GM18519 (cell line): ENCODE measurements at regions not wholly inside any gene's neighbourhood (a gene's known extent, or its start where the extent isn't known, plus 50 kb on each side); places are given as distances from the start of the nearest gene placed in this dataset.

ENCODE experiments used
- ATAC-seq: cut with Tn5 transposase; IDR thresholded peaks from one replicate; pipeline ENCODE4 v1.9.1; 2021; ENCODE audit warnings: mild to moderate bottlenecking, moderate library complexity; ENCODE audit not compliant: unreplicated experiment, low FRiP score

GRCh38 chr6:14697427-14697826 is 548.4 kb upstream of the JARID2 start:
- ATAC-seq: no peak

DNA sequence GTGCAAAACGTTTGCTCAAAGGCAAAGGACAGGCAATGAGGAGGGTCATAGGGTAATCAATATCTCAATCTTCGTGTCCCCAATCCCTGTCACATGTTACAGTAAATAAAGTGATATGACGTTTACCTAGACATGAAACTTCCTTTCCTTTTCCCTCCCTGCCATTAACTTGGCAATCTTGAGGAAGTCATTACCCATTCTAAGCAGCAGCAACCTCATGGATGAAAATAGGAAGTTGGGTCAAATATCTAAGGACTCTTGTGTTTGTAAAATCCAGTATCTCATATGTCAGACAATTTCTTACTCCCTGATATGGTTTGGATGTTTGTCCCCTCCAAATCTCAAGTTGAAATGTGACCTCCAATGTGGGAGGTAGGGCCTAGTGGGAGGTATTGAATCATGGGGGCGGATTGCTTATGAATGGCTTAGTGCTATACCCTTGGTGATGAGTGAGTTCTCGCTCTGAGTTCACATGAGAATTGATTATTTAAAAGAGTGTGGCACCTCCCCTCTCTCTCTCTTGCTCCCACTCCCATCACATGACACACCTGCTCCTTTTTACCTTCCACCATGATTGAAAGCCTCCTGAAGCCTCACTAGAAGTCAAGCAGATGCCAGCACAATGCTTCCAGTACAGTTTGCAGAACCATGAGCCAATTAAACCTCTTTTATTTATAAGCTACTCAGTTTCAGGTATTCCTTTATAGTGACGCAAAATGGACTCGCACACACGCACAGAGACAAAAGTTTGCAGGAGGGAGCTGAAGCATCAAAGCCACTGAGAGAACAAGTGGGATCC is 545.9 kb upstream of the JARID2 start:
- ATAC-seq: no peak

- ATAC-seq: no peak
These were observed 543.9 kb upstream of the JARID2 start for GRCh38 chr6:14701946-14702345.

DNA sequence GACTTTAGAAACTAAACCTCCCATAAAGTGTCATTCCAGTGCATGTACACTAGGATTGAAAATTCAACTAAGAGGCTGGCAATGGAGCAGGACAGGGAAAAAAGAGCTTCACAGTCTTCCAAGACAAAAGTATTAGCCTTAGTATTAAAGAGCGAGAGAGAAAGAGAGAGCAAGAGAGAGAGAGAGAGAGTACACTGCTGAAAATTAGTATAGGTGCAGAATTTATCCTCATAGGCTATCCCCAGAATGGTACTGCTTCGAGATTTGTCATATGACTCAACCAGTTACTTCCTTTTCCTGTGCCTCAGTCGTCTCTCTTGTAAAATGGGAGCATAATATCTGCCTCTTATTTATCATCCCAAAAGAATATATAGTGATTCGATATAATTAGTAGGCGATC is 543.2 kb upstream of the JARID2 start:
- ATAC-seq: no peak

- no peak for ATAC-seq
These were observed 542.3 kb upstream of the JARID2 start for GRCh38 chr6:14703586-14703985.

DNA sequence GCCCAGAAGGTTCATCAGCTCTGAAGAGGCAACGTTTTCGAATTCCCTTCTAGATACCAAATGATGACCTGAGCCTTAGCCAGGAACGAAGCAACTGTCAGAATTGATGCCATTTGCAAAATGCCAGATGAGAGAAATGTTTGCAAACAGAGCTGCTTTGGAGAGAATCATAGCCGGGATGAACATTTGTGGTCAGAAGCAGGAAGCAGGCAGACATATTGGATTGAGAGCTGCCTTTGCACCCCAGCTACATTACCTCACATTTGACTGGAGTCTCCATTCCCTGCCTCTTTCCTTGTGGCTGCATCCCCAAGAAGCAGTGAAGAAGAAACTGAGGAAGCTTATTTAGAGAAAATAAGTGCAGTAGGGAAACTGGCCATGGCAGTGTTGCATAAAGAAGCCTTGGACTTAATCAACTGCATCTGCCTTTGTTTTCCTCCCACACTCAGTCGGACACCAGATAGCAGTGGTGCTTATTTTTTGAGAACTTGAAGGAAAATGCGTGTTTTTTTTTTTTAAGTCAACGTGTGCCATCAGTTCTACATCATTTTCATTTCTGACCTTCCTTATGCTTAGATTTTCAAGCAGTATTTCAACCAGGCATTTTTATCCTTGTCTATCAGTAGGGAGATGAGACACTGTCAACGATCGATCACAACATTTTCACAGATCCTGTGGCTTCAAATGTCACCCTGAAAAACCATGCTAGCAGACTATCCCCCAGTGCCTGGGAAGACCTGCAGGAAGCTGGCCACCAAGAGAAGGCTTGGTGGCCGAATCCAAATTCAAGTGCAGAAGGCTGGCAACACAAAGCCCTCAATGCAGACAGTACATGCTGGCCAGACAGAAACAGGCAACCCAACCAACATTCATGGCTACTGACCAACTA is 541.2 kb upstream of the JARID2 start:
- no peak for ATAC-seq

GRCh38 chr6:14705841-14706377 is 540.0 kb upstream of the JARID2 start:
- ATAC-seq: no peak

DNA sequence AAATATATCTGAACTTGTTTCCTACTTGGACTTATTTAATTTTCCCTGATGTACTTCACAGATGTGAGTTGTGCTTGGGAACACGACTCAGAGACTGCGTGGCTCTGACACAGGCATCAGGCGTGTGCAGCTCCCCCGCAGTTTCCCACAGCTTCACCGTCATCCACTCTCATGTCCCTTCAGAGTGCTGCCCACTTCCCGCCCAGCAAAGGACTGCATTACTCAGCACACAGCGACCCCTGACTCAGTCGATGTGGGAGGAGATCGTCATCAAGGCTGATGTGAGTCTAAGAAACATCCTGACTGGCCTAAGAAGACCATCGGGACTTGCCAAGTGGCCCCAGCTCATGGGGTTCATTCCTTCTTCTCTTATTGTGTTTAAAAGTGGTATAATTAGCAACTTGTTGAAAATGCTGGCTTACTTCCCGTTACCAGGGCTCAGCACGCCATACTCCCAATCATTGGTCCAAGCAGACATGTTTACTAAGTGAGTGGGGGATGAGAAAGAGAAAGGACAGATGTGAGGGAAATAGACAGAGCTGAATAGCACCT is 539.4 kb upstream of the JARID2 start:
- ATAC-seq: no peak

DNA sequence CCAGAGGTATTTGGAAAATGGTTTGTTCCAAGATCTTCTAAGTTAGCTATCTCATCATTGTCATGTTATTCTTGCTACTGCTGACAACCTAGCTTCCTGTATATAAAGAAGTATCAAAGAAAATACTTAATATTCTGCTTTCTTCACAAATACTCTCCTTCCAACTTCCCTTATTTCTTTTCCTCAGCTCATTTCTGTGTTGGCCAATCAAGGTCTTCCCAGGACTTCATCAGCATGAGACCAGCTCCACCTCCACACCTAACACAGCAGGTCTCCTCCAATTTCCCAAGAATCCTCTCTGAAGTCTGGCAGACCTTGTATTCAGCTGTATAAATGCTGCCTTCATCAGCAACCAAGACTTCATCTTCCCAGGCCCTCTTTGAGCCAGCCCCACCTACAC is 538.6 kb upstream of the JARID2 start:
- ATAC-seq: no peak

- ATAC-seq: no peak
These were observed 537.9 kb upstream of the JARID2 start for GRCh38 chr6:14707971-14708465.

GRCh38 chr6:14709066-14709670 is 536.7 kb upstream of the JARID2 start:
- no peak for ATAC-seq

- ATAC-seq: no peak
These were observed 536.0 kb upstream of the JARID2 start for GRCh38 chr6:14709900-14710299.

DNA sequence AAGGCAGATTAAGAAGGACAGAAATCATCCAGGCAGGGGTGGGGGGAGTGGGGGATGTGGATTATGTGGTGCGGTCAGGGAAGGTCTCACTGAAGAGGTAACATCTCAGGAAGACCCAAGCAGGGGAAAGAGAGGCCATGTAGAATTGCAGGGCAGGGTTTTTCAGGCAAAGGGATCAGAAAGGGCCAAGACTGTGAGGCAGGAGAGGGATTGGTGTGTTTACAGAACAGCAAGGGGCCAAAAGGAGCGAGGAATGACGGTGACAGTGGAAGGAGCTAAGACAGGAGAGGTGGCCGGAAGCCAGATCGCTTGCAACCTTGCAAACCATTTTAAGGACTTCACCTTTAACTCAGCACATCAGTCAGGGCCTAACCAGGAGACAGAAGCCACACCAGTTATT is 535.4 kb upstream of the JARID2 start:
- no peak for ATAC-seq

DNA sequence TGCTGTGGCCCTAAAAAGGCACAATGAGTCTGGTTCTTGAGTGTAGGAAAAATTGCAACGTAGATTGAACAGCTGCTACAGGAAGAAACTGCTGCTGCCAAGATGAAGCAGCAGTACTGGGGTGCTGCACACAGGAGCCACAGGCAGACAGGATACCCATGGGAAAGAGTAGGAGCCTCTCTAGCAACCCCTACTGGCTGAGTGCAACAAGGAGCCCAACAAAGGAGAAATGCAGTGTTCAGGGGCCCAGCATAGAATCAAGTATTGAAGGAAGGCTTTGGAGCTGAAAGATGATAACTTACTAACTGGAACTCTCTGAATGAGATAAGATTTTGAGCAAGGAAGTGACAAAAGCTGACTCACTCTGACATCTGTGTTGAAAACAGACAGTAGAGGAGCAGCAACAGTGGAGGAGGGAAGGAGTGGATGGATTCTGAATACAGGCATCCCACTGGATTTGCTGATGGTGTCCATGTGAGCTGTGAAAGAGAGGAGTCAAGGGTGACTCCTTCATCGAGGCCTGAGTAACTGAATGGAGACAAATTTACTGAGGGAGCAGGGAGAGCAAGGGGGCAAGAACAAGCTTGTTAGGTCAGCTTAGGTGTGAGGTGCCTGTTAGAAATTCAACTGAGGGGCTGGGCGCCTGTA is 534.7 kb upstream of the JARID2 start:
- no peak for ATAC-seq

GRCh38 chr6:14711704-14712379 is 534.0 kb upstream of the JARID2 start:
- no peak for ATAC-seq

GRCh38 chr6:14713008-14713960 is 532.6 kb upstream of the JARID2 start:
- ATAC-seq: no peak

GRCh38 chr6:14713966-14714631 is 531.8 kb upstream of the JARID2 start:
- no peak for ATAC-seq

GRCh38 chr6:14715076-14715475 is 530.8 kb upstream of the JARID2 start:
- ATAC-seq: no peak
